ENCODE measurements at regions not wholly inside any gene's neighbourhood (a gene's known extent, or its start where the extent isn't known, plus 50 kb on each side); places are given as distances from the start of the nearest gene placed in this dataset.

DNA sequence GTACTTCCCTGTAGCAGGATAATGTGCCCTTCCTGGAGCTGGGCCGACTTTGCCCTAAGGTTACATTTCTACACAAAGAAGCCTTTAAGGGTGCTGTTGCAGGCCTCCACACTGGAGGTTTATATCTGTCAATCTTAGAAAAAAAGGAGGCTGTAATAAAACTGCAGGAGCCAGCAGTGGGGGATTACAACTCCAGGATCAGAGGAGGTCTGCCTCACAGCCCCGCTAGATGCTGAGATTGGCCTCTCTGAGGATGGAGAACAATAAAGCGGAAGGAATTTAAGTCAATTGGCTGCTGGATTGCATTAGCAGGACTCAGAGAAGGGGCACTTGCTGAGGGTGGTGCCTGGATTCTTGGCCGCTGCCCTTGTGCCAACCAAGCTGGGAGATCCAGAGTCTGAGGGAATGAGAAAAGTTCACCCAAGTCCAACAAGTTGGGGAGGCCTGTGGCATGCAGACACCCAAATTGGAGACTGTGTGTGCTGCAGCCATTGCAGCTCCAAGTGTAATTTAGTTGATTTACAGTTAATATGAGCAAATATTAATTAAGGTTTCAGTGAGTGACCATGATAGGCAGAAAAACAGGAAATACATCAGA lies 99.0 kb upstream of the SSBP2 start:
- TF ChIP-seq POLR2AphosphoS5 (IDR thresholded peaks at IDR 0.05; ENCODE audit: borderline replicate concordance, low read depth, low read length) (no peak), EZH2 (IDR thresholded peaks at IDR 0.05) (no peak), FOXP2 (optimal IDR thresholded peaks at IDR 0.05; ENCODE audit: control extremely low read depth, extremely low read length, insufficient read depth) (no peak)
